HL-60 (cell line): ENCODE measurements at regions not wholly inside any gene's neighbourhood (a gene's known extent, or its start where the extent isn't known, plus 50 kb on each side); places are given as distances from the start of the nearest gene placed in this dataset.

ENCODE experiments used
- DNase-seq, 2 experiments: peaks; one replicate each; pipeline ENCODE4 v3.0.0-alpha.2; 2010 to 2020; ENCODE audit warnings: low read depth in 1 of 2, low spot score in 1 of 2
- H3K27ac ChIP-seq: fragments of 250-450 bp; sonication (Bioruptor Pico); replicated peaks from 2 replicates; pipeline ENCODE4 v1.5.1; 2020; ENCODE audit warnings: mild to moderate bottlenecking, moderate library complexity
- H3K27me3 ChIP-seq: fragments of 250-450 bp; sonication (Bioruptor Pico); 2 replicates; pipeline ENCODE4 v1.5.1; 2021; ENCODE audit warnings: mild to moderate bottlenecking, moderate library complexity; ENCODE audit not compliant: insufficient read depth, poor library complexity, severe bottlenecking
- H3K4me3 ChIP-seq: replicated peaks from 2 replicates; pipeline ENCODE4 v1.5.1; 2011; ENCODE audit warnings: mild to moderate bottlenecking, control low read depth, low read length; ENCODE audit not compliant: insufficient read depth
- CTCF ChIP-seq: IDR thresholded peaks from one replicate; pipeline ENCODE4 v1.5.1; 2011; ENCODE audit warnings: low read length, control low read depth, inconsistent platforms; ENCODE audit not compliant: insufficient read depth
- GABPA ChIP-seq: IDR thresholded peaks from 2 replicates; pipeline ENCODE4 v1.6.1; 2012; ENCODE audit warnings: low read depth
- POLR2AphosphoS5 ChIP-seq: IDR thresholded peaks from 2 replicates; pipeline ENCODE4 v1.6.1; 2012; ENCODE audit warnings: low read depth
- REST ChIP-seq: IDR thresholded peaks from 2 replicates; pipeline ENCODE4 v1.6.1; 2012; ENCODE audit warnings: low read depth; ENCODE audit not compliant: insufficient replicate concordance
- SPI1 ChIP-seq: IDR thresholded peaks from 2 replicates; pipeline ENCODE4 v1.6.1; 2012; ENCODE audit warnings: low read depth, mild to moderate bottlenecking, borderline replicate concordance

- no peaks in the 10 kb centered on the region for H3K27me3 ChIP-seq
- TF ChIP-seq POLR2AphosphoS5 (no peak), GABPA (no peak), CTCF (no peak), SPI1 (no peak), REST (no peak)
- DNase-seq, result no peak
- H3K27ac ChIP-seq, result no peak overlapping the region
- H3K4me3 ChIP-seq, result no peak overlapping the region
Measured at GRCh38 chr1:208684192-208684591, 440.0 kb upstream of the PLXNA2 start.

GRCh38 chr1:208686592-208686991 lies 442.4 kb upstream of the PLXNA2 start:
- TF ChIP-seq SPI1 (no peak), POLR2AphosphoS5 (no peak), GABPA (no peak), CTCF (no peak), REST (no peak)
- H3K4me3 ChIP-seq, result no peak overlapping the region
- no peaks in the 10 kb centered on the region for H3K27me3 ChIP-seq
- DNase-seq, result no peak
- H3K27ac ChIP-seq, result no peak overlapping the region

- Histone ChIP-seq H3K4me3 (no peak overlapping the region), H3K27me3 (no peaks in the 10 kb centered on the region), H3K27ac (no peak overlapping the region)
- no peak for DNase-seq
- no peak for TF ChIP-seq GABPA
- no peak for TF ChIP-seq SPI1
- no peak for TF ChIP-seq CTCF
- no peak for TF ChIP-seq REST
- TF ChIP-seq POLR2AphosphoS5, result no peak
Measured at GRCh38 chr1:208688656-208689315, 444.6 kb upstream of the PLXNA2 start.
